ENCODE measurements at regions not wholly inside any gene's neighbourhood (a gene's known extent, or its start where the extent isn't known, plus 50 kb on each side); places are given as distances from the start of the nearest gene placed in this dataset.

DNA sequence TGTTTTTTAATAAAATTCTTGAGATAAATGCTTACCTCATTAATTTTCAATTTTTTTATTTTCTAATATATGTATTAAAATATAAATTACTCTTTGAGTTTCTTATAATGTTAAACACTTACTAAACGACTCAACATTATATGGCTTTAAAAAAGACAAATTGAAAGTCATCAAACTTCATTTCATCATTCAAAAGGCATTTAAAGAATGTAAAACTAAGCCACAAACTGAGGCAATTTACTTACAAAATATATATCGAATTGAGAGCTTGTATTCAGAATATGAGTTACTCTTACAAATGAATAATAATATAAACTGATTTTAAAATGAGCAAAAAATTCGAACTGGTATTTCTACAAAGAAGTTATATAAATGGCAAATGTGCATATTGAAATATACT lies 1262.2 kb upstream of the PIK3C3 start:
- WGBS = 57% methylated on average over 3 of the region's 3 CpGs
- DNase-seq (ENCODE audit: low spot score in 2 of 2) = no peak
- Histone ChIP-seq H3K4me1 (no peaks in the 10 kb centered on the region), H3K4me3 (no peak overlapping the region), H3K9me3 (no peaks in the 10 kb centered on the region), H3K27ac (no peak overlapping the region), H3K27me3 (no peaks in the 10 kb centered on the region), H3K36me3 (no peaks in the 10 kb centered on the region)
- TF ChIP-seq EP300 (IDR thresholded peaks at IDR 0.05) (no peak), POLR2AphosphoS5 (IDR thresholded peaks at IDR 0.05) (no peak), POLR2A (IDR thresholded peaks at IDR 0.05) (no peak)
- TF ChIP-seq, protein P1, sequence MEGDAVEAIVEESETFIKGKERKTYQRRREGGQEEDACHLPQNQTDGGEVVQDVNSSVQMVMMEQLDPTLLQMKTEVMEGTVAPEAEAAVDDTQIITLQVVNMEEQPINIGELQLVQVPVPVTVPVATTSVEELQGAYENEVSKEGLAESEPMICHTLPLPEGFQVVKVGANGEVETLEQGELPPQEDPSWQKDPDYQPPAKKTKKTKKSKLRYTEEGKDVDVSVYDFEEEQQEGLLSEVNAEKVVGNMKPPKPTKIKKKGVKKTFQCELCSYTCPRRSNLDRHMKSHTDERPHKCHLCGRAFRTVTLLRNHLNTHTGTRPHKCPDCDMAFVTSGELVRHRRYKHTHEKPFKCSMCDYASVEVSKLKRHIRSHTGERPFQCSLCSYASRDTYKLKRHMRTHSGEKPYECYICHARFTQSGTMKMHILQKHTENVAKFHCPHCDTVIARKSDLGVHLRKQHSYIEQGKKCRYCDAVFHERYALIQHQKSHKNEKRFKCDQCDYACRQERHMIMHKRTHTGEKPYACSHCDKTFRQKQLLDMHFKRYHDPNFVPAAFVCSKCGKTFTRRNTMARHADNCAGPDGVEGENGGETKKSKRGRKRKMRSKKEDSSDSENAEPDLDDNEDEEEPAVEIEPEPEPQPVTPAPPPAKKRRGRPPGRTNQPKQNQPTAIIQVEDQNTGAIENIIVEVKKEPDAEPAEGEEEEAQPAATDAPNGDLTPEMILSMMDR (IDR thresholded peaks at IDR 0.05) = no peak

DNA sequence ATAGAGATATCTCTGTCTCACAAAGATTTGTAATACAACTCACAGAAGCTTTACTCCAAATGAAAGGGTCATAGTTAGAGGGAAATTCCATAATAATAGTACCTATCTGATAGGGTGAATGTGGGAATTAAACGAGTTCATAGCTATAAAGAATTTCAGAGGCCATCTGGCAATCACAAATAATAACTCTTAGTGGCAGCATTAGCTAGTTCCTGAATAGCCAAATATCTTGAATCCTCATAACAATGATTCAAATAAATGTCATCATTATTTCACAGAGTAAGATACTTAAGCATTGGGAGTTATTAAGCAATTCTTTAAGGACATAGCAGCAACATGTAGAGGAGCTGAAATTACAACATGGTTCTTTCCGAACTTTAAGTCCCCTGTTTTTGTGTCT lies 1265.0 kb upstream of the PIK3C3 start:
- 74% methylated on average over 2 of the region's 2 CpGs for whole genome bisulfite sequencing
- no peaks in the 10 kb centered on the region for H3K36me3 ChIP-seq
- H3K27me3 ChIP-seq = no peaks in the 10 kb centered on the region
- H3K4me1 ChIP-seq = no peaks in the 10 kb centered on the region
- no peak overlapping the region for H3K27ac ChIP-seq
- DNase-seq (ENCODE audit: low spot score in 2 of 2) = no peak
- H3K4me3 ChIP-seq = no peak overlapping the region
- no peaks in the 10 kb centered on the region for H3K9me3 ChIP-seq
- no peak for TF ChIP-seq POLR2AphosphoS5 (IDR thresholded peaks at IDR 0.05)
- no peak for TF ChIP-seq POLR2A (IDR thresholded peaks at IDR 0.05)
- no peak for TF ChIP-seq EP300 (IDR thresholded peaks at IDR 0.05)
- TF ChIP-seq, protein P1 (IDR thresholded peaks at IDR 0.05) = no peak

DNA sequence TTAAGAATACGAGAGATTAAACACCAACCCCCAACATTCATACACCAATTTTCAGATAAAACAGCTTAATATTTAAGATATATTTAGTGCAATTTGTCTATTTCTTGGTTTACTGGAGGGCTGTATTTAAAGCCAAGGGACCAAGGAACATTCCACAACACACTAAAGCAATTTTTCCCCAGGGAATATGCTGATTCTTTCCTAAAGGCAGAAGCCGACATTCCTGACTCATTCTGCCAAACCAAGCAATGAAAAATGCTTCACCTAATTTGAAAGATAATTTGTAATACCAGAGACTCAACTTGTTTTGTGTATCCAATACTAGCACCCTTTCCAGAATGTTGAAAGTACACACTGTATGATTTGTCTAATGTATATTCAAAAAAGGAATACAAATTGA lies 1267.6 kb upstream of the PIK3C3 start:
- Histone ChIP-seq H3K9me3 (no peaks in the 10 kb centered on the region), H3K4me3 (no peak overlapping the region), H3K27ac (no peak overlapping the region), H3K4me1 (no peaks in the 10 kb centered on the region), H3K36me3 (no peaks in the 10 kb centered on the region), H3K27me3 (no peaks in the 10 kb centered on the region)
- WGBS = 53% methylated on average over 2 of the region's 2 CpGs
- TF ChIP-seq EP300 (IDR thresholded peaks at IDR 0.05) (no peak), POLR2AphosphoS5 (IDR thresholded peaks at IDR 0.05) (no peak), POLR2A (IDR thresholded peaks at IDR 0.05) (no peak)
- TF ChIP-seq, protein P1 (IDR thresholded peaks at IDR 0.05) = no peak
- no peak for DNase-seq (ENCODE audit: low spot score in 2 of 2)

DNA sequence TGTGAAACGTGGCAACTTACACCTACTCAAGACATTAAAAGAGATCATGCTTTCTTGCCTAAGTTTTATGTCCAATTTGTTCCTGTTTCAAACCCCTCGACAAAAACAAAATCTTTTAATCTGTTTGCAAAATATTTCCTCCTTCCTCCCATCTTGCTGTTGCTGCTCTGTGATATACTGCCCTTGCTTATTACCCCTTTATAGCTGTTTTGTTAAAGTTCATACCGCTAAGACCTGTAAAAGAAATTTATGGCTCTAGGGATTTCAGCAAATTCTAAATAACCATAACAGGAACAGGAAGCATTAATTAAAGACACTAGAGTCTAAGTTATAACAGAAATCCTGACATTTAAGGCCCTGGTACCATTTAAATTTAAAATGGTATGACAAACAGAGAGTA lies 1268.2 kb upstream of the PIK3C3 start:
- DNase-seq (ENCODE audit: low spot score in 2 of 2) = no peak
- TF ChIP-seq, protein P1 (IDR thresholded peaks at IDR 0.05) = no peak
- no peak for TF ChIP-seq POLR2A (IDR thresholded peaks at IDR 0.05)
- no peak for TF ChIP-seq POLR2AphosphoS5 (IDR thresholded peaks at IDR 0.05)
- TF ChIP-seq EP300 (IDR thresholded peaks at IDR 0.05) = no peak
- no peak overlapping the region for H3K4me3 ChIP-seq
- no peaks in the 10 kb centered on the region for H3K36me3 ChIP-seq
- H3K4me1 ChIP-seq = no peaks in the 10 kb centered on the region
- no peaks in the 10 kb centered on the region for H3K27me3 ChIP-seq
- 22% methylated on average over 3 of the region's 3 CpGs for WGBS
- H3K9me3 ChIP-seq = no peaks in the 10 kb centered on the region
- no peak overlapping the region for H3K27ac ChIP-seq

DNA sequence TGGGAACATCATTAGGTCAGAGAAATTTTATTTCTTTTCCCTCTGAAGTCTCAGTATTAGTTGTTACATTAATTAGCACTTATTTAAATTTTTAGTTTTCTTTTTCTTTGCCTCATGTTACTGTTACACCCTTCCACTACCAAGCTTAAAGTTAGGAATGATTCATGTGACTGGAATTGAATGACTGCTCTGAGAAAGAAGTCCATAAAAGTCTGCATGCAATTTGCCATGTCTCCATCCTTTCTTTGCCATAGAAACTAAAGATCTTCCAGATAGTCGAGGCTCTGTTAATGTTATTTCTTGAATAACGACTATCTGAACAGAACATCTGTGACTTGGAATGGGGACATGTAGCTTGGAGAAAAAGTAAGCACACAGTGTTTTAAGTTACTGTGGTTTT lies 1269.8 kb upstream of the PIK3C3 start:
- Histone ChIP-seq H3K4me1 (no peaks in the 10 kb centered on the region), H3K36me3 (no peaks in the 10 kb centered on the region), H3K27ac (no peak overlapping the region), H3K27me3 (no peaks in the 10 kb centered on the region), H3K4me3 (no peak overlapping the region), H3K9me3 (no peaks in the 10 kb centered on the region)
- no peak for DNase-seq (ENCODE audit: low spot score in 2 of 2)
- no peak for TF ChIP-seq EP300 (IDR thresholded peaks at IDR 0.05)
- TF ChIP-seq, protein P1 (IDR thresholded peaks at IDR 0.05) = no peak
- no peak for TF ChIP-seq POLR2AphosphoS5 (IDR thresholded peaks at IDR 0.05)
- TF ChIP-seq POLR2A (IDR thresholded peaks at IDR 0.05) = no peak
- 78% methylated on average over 2 of the region's 2 CpGs for WGBS
